ENCODE measurements at regions not wholly inside any gene's neighbourhood (a gene's known extent, or its start where the extent isn't known, plus 50 kb on each side); places are given as distances from the start of the nearest gene placed in this dataset.

- TF ChIP-seq CTCF (IDR thresholded peaks at IDR 0.05; ENCODE audit: poor library complexity, severe bottlenecking) (no peak), EZH2 (IDR thresholded peaks at IDR 0.05; ENCODE audit: borderline replicate concordance, insufficient read depth, low read length, poor library complexity, severe bottlenecking) (no peak), RAD21 (conservative IDR thresholded peaks at IDR 0.05) (no peak), REST (IDR thresholded peaks at IDR 0.05; ENCODE audit: borderline replicate concordance) (no peak), POLR2AphosphoS5 (IDR thresholded peaks at IDR 0.05) (no peak), SMC3 (conservative IDR thresholded peaks at IDR 0.05; ENCODE audit: poor library complexity) (no peak)
Measured at GRCh38 chr6:92967362-92967761, 452.0 kb downstream of the EPHA7 start.
